ENCODE measurements at regions not wholly inside any gene's neighbourhood (a gene's known extent, or its start where the extent isn't known, plus 50 kb on each side); places are given as distances from the start of the nearest gene placed in this dataset.
A peak's percentile ranks its signal among the peaks of the same experiment; 100 is the strongest.
"Not testable (repeated sequence)": the region's sequence is repeated elsewhere in the genome, so short reads cannot be mapped to it uniquely, and the experiment has no call there.

- H3K79me2 ChIP-seq (ENCODE audit: control insufficient read depth, insufficient read depth, low read length); ATAC-seq; H3K4me1 ChIP-seq (replicated peaks in 1 of 2; ENCODE audit: control insufficient read depth in 2 of 2, insufficient read depth in 2 of 2, low read length in 2 of 2); H3K9me1 ChIP-seq (ENCODE audit: control insufficient read depth, insufficient read depth, low read length); H3K27me3 ChIP-seq (ENCODE audit: control insufficient read depth in 2 of 2, insufficient read depth in 2 of 2, low read length in 2 of 2); H3K4me2 ChIP-seq (ENCODE audit: insufficient read depth, low read length); H3K4me3 ChIP-seq; H3K9ac ChIP-seq (ENCODE audit: insufficient read depth in 1 of 2, low read depth in 2 of 2, low read length in 2 of 2); intact Hi-C loops (cut with micrococcal nuclease); H2AFZ ChIP-seq (ENCODE audit: low read depth, low read length); H3K9me3 ChIP-seq (replicated peaks; ENCODE audit: control insufficient read depth, insufficient read depth, low read depth, low read length); CTCF ChIA-PET (ENCODE audit: low intra/inter-chr PET ratio); H3K36me3 ChIP-seq (ENCODE audit: control insufficient read depth, insufficient read depth, low read length); BruUV-seq (replicated peaks); in situ Hi-C loops (cut with MboI); H3K27ac ChIP-seq (ENCODE audit: extremely low read depth, low read depth, low read length); H4K20me1 ChIP-seq (replicated peaks; ENCODE audit: control insufficient read depth, insufficient read depth, low read length); POLR2A ChIA-PET; DNase-seq (ENCODE audit: extremely low read depth in 1 of 4, low spot score in 3 of 4); FAIRE-seq: not testable (repeated sequence)
- WGBS (ENCODE audit: insufficient coverage, low coverage, missing lambda C conversion rate): 84% methylated on average over 9 of the region's 10 CpGs
- 0 out of 2 replicates have a peak, but pooled peaks have one; percentile 14 for TF ChIP-seq CBX5 (IDR thresholded peaks at IDR 0.05; ENCODE audit: borderline replicate concordance, low read depth)
Measured at GRCh38 chr6:119665432-119665831, 315.9 kb upstream of the MAN1A1 start.

GRCh38 chr6:119661628-119662027, 312.1 kb upstream of the MAN1A1 start:
- H3K27me3 ChIP-seq (ENCODE audit: control insufficient read depth in 2 of 2, insufficient read depth in 2 of 2, low read length in 2 of 2): no peaks in the 10 kb centered on the region
- no peak overlapping the region for H3K27ac ChIP-seq (ENCODE audit: extremely low read depth, low read depth, low read length)
- H3K4me3 ChIP-seq: no peak overlapping the region
- ChIA-PET CTCF (ENCODE audit: low intra/inter-chr PET ratio) (no interaction called here), POLR2A (interaction anchor here (0.8 to 1.2 kb wide), 2 partner anchors 8 to 314 kb away, joined by 3 read pairs; no protein-coding TSS in a partner anchor)
- H3K9me3 ChIP-seq (replicated peaks; ENCODE audit: control insufficient read depth, insufficient read depth, low read depth, low read length): no peaks in the 10 kb centered on the region
- no peak for DNase-seq (ENCODE audit: extremely low read depth in 1 of 4, low spot score in 3 of 4)
- no peak overlapping the region for H2AFZ ChIP-seq (ENCODE audit: low read depth, low read length)
- H3K4me1 ChIP-seq (replicated peaks in 1 of 2; ENCODE audit: control insufficient read depth in 2 of 2, insufficient read depth in 2 of 2, low read length in 2 of 2): no peaks in the 10 kb centered on the region
- no peak overlapping the region for H3K9ac ChIP-seq (ENCODE audit: insufficient read depth in 1 of 2, low read depth in 2 of 2, low read length in 2 of 2)
- in situ Hi-C loops (cut with MboI): no loop called here
- H3K4me2 ChIP-seq (ENCODE audit: insufficient read depth, low read length): no peak overlapping the region
- intact Hi-C loops (cut with micrococcal nuclease): no loop called here
- no peaks in the 10 kb centered on the region for H3K36me3 ChIP-seq (ENCODE audit: control insufficient read depth, insufficient read depth, low read length)
- no TSS peak for BruUV-seq (replicated peaks)
- no peak for ATAC-seq
- no peak for FAIRE-seq
- TF ChIP-seq POLR2G (IDR thresholded peaks at IDR 0.05; ENCODE audit: low read depth, low read length) (no peak), TAF15 (IDR thresholded peaks at IDR 0.05; ENCODE audit: low read depth, low read length) (no peak), HINFP (tag; conservative IDR thresholded peaks at IDR 0.05; ENCODE audit: low read depth) (no peak), ZNF644 (tag; IDR thresholded peaks at IDR 0.05; ENCODE audit: low read depth) (no peak), HNRNPL (IDR thresholded peaks at IDR 0.05; ENCODE audit: low read depth, low read length) (no peak), SP2 (IDR thresholded peaks at IDR 0.05; ENCODE audit: extremely low read depth, low read depth, low read length, poor library complexity, severe bottlenecking) (no peak), RAD51 (IDR thresholded peaks at IDR 0.05; ENCODE audit: borderline replicate concordance, low read depth) (no peak), BHLHE40 (IDR thresholded peaks at IDR 0.05; ENCODE audit: low read length) (no peak), POLR3A (IDR thresholded peaks at IDR 0.05; ENCODE audit: borderline replicate concordance, extremely low read depth, insufficient read depth, insufficient read length) (no peak), ZNF699 (CRISPR knock-in tag; IDR thresholded peaks at IDR 0.05; ENCODE audit: insufficient replicate concordance) (no peak), PREB (CRISPR knock-in tag; IDR thresholded peaks at IDR 0.05) (no peak)
- no peaks in the 10 kb centered on the region for H4K20me1 ChIP-seq (replicated peaks; ENCODE audit: control insufficient read depth, insufficient read depth, low read length)
- no peaks in the 10 kb centered on the region for H3K79me2 ChIP-seq (ENCODE audit: control insufficient read depth, insufficient read depth, low read length)
- no peaks in the 10 kb centered on the region for H3K9me1 ChIP-seq (ENCODE audit: control insufficient read depth, insufficient read depth, low read length)
